Body of pancreas (tissue), 4 donors: ENCODE measurements at regions not wholly inside any gene's neighbourhood (a gene's known extent, or its start where the extent isn't known, plus 50 kb on each side); places are given as distances from the start of the nearest gene placed in this dataset.

ENCODE experiments used
- CTCF ChIP-seq, 7 experiments: fragments of 450-650 bp in 4 of 7; fragments of 200-600 bp in 3 of 7; sonication (generic) in 3 of 7; IDR thresholded peaks; one replicate each; pipeline ENCODE4 v1.5.1; 2016 to 2019; ENCODE audit warnings: antibody characterized with exemption in 7 of 7
- POLR2A ChIP-seq, 3 donors: fragments of 450-650 bp; IDR thresholded peaks; one replicate each; pipeline ENCODE4 v1.6.1; 2016; ENCODE audit warnings: antibody characterized with exemption in 3 of 3, mild to moderate bottlenecking in 2 of 3

DNA sequence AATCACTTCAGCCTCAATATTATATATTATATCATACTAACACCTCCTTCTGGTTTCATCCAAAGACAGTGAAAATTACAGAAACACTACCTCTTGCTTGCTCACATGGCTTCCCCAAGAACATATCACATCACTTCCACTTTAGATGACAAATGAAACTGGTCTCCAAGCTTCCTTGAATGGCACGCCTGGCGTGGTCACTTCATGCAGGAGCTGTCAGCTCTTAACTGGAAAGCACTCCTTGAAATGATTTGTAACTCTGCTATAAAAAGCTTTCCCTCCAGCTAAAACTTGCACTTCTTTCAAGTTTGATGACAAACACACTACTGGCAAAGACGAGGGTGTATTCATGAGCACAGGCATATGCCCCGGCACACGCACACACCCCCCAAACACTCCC, 84.1 kb upstream of the INHBA start:
- TF ChIP-seq CTCF (IDR thresholded peaks at IDR 0.05) = no peak
- no peak for TF ChIP-seq POLR2A (IDR thresholded peaks at IDR 0.05)
